IMR-90 (cell line): ENCODE measurements at regions not wholly inside any gene's neighbourhood (a gene's known extent, or its start where the extent isn't known, plus 50 kb on each side); places are given as distances from the start of the nearest gene placed in this dataset.

ENCODE experiments used
- ATAC-seq: fragments of 200-7000 bp; cut with Tn5 transposase; 2 replicates; pipeline ENCODE4 v1.9.1; 2020; ENCODE audit warnings: low read depth, mild to moderate bottlenecking, moderate library complexity
- BruUV-seq: library from RNA; stranded (reverse); fragments of 400-500 nt; replicated peaks from 2 replicates; lab custom pipeline; 2021; lab: Mats Ljungman, UMichigan
- CTCF ChIA-PET: fragments of 300-600 bp; formaldehyde crosslinking; extraction: SDS; loops from one replicate; lab custom pipeline; 2021; ENCODE audit warnings: antibody characterized with exemption; lab: Yijun Ruan, JAX
- POLR2A ChIA-PET: fragments of 300-600 bp; sonication (Branson Sonifier 250); formaldehyde crosslinking; loops from one replicate; lab custom pipeline; 2022; ENCODE audit warnings: antibody characterized with exemption; ENCODE audit not compliant: unreplicated experiment; lab: Charles Lee
- DNase-seq: peaks from one replicate; pipeline ENCODE4 v3.0.0; 2013
- H2AFZ ChIP-seq: replicated peaks from 2 replicates; pipeline ENCODE3; 2013; ENCODE audit warnings: low read length, mild to moderate bottlenecking; ENCODE audit not compliant: poor library complexity
- H2AK5ac ChIP-seq: 2 replicates; pipeline ENCODE4 v1.6.1; 2013; ENCODE audit warnings: low read depth, low read length, inconsistent platforms
- H2AK9ac ChIP-seq: replicated peaks from 2 replicates; pipeline ENCODE3; 2013; ENCODE audit warnings: mild to moderate bottlenecking, low read depth, low read length, moderate library complexity; ENCODE audit not compliant: poor library complexity
- H2BK120ac ChIP-seq: 2 replicates; pipeline ENCODE4 v1.6.1; 2013; ENCODE audit warnings: low read depth, low read length, inconsistent platforms
- H2BK15ac ChIP-seq: 3 replicates; pipeline ENCODE4 v1.6.1; 2013; ENCODE audit warnings: low read depth, low read length, inconsistent platforms
- H2BK20ac ChIP-seq: 2 replicates; pipeline ENCODE4 v1.6.1; 2013; ENCODE audit warnings: low read depth, mild to moderate bottlenecking, inconsistent platforms, low read length, moderate library complexity
- H2BK5ac ChIP-seq: 2 replicates; pipeline ENCODE4 v1.6.1; 2013; ENCODE audit warnings: mild to moderate bottlenecking, low read depth, low read length, inconsistent platforms; ENCODE audit not compliant: poor library complexity, severe bottlenecking
- H3K14ac ChIP-seq: replicated peaks from 2 replicates; pipeline ENCODE4 v1.6.1; 2013; ENCODE audit warnings: low read depth, low read length, inconsistent platforms
- H3K18ac ChIP-seq: 2 replicates; pipeline ENCODE4 v1.6.1; 2013; ENCODE audit warnings: low read depth, low read length, control low read depth
- H3K23ac ChIP-seq: 2 replicates; pipeline ENCODE4 v1.6.1; 2013; ENCODE audit warnings: low read depth, low read length, inconsistent platforms
- H3K27ac ChIP-seq: 2 replicates; pipeline ENCODE4 v1.5.1; 2013; ENCODE audit warnings: mild to moderate bottlenecking, control low read depth, low read length; ENCODE audit not compliant: insufficient read depth
- H3K27me3 ChIP-seq: 2 replicates; pipeline ENCODE4 v1.6.1; 2013; ENCODE audit warnings: low read length; ENCODE audit not compliant: control insufficient read depth, insufficient read depth
- H3K36me3 ChIP-seq: 2 replicates; pipeline ENCODE4 v1.6.1; 2013; ENCODE audit warnings: low read length, mixed read lengths; ENCODE audit not compliant: control insufficient read depth, insufficient read depth
- H3K4ac ChIP-seq: 2 replicates; pipeline ENCODE4 v1.6.1; 2013; ENCODE audit warnings: low read depth, low read length, inconsistent platforms
- H3K4me1 ChIP-seq: 2 replicates; pipeline ENCODE4 v1.6.1; 2013; ENCODE audit warnings: low read length, mixed read lengths; ENCODE audit not compliant: control insufficient read depth, insufficient read depth
- H3K4me2 ChIP-seq: 2 replicates; pipeline ENCODE4 v1.6.1; 2013; ENCODE audit warnings: low read depth, mild to moderate bottlenecking, control low read depth, low read length, moderate library complexity
- H3K4me3 ChIP-seq: 2 replicates; pipeline ENCODE4 v1.5.1; 2013; ENCODE audit warnings: low read depth, mild to moderate bottlenecking, control low read depth, low read length, moderate library complexity; ENCODE audit not compliant: insufficient read depth
- H3K56ac ChIP-seq: 2 replicates; pipeline ENCODE4 v1.6.1; 2013; ENCODE audit warnings: low read length, inconsistent platforms; ENCODE audit not compliant: insufficient read depth; ENCODE audit errors: extremely low read depth
- H3K79me1 ChIP-seq, 2 experiments: 2 replicates each; pipeline ENCODE4 v1.6.1; 2013; ENCODE audit warnings: low read length in 2 of 2, inconsistent platforms in 1 of 2, low read depth in 1 of 2
- H3K9ac ChIP-seq: 2 replicates; pipeline ENCODE4 v1.6.1; 2013; ENCODE audit warnings: low read depth, low read length, control low read depth
- H3K9me1 ChIP-seq: 2 replicates; pipeline ENCODE4 v1.6.1; 2013; ENCODE audit warnings: low read length, inconsistent platforms; ENCODE audit not compliant: insufficient read depth
- H3K9me3 ChIP-seq: 2 replicates; pipeline ENCODE4 v1.6.1; 2013; ENCODE audit warnings: low read length; ENCODE audit not compliant: control insufficient read depth, insufficient read depth
- H4K20me1 ChIP-seq: 2 replicates; pipeline ENCODE4 v1.6.1; 2013; ENCODE audit warnings: low read length, inconsistent platforms; ENCODE audit not compliant: insufficient read depth
- H4K5ac ChIP-seq: 2 replicates; pipeline ENCODE4 v1.6.1; 2013; ENCODE audit warnings: mild to moderate bottlenecking, low read depth, low read length, control low read depth
- H4K8ac ChIP-seq, 2 experiments: 2 replicates each; pipeline ENCODE4 v1.6.1; 2013; ENCODE audit warnings: low read depth in 2 of 2, low read length in 2 of 2, control low read depth in 1 of 2, inconsistent platforms in 1 of 2
- H4K91ac ChIP-seq: 2 replicates; pipeline ENCODE4 v1.6.1; 2013; ENCODE audit warnings: low read depth, low read length, inconsistent platforms; ENCODE audit not compliant: insufficient read depth
- CEBPB ChIP-seq: IDR thresholded peaks from 2 replicates; pipeline ENCODE4 v1.6.1; 2012; ENCODE audit warnings: low read depth, low read length, improper control_type of control experiment
- CHD1 ChIP-seq: IDR thresholded peaks from 2 replicates; pipeline ENCODE4 v1.6.1; 2012; ENCODE audit warnings: low read depth, low read length, improper control_type of control experiment
- FOS ChIP-seq: fragments of 150-350 bp; IDR thresholded peaks from 2 replicates; pipeline ENCODE4 v1.6.1; 2016; ENCODE audit warnings: low read depth, low read length
- MAFK ChIP-seq: IDR thresholded peaks from 2 replicates; pipeline ENCODE4 v1.6.1; 2012; ENCODE audit warnings: low read depth, low read length, improper control_type of control experiment
- MAZ ChIP-seq: IDR thresholded peaks from 2 replicates; pipeline ENCODE4 v1.6.1; 2012; ENCODE audit warnings: low read depth, mild to moderate bottlenecking, low read length, improper control_type of control experiment, moderate library complexity, borderline replicate concordance
- MXI1 ChIP-seq: IDR thresholded peaks from 2 replicates; pipeline ENCODE4 v1.6.1; 2012; ENCODE audit warnings: low read depth, mild to moderate bottlenecking, low read length, moderate library complexity, borderline replicate concordance
- NFE2L2 ChIP-seq: fragments of 150-350 bp; IDR thresholded peaks from 2 replicates; pipeline ENCODE4 v1.6.1; 2016; ENCODE audit warnings: low read depth, mild to moderate bottlenecking, low read length
- POLR2A ChIP-seq: IDR thresholded peaks from 2 replicates; pipeline ENCODE4 v1.6.1; 2012; ENCODE audit warnings: mild to moderate bottlenecking, low read depth, low read length
- RAD21 ChIP-seq: IDR thresholded peaks from 2 replicates; pipeline ENCODE4 v1.6.1; 2012; ENCODE audit warnings: low read length, improper control_type of control experiment
- RCOR1 ChIP-seq: IDR thresholded peaks from 2 replicates; pipeline ENCODE4 v1.6.1; 2012; ENCODE audit warnings: mild to moderate bottlenecking, low read length, improper control_type of control experiment; ENCODE audit not compliant: insufficient replicate concordance
- RFX5 ChIP-seq: IDR thresholded peaks from 2 replicates; pipeline ENCODE4 v1.8.0; 2012; ENCODE audit warnings: low read depth, mild to moderate bottlenecking, low read length, moderate library complexity
- SMC3 ChIP-seq: fragments of 150-350 bp; IDR thresholded peaks from 2 replicates; pipeline ENCODE4 v1.6.1; 2016; ENCODE audit warnings: low read depth, mild to moderate bottlenecking, antibody characterized with exemption, low read length, moderate library complexity
- WGBS, 2 experiments: methylation state at CpG; one replicate each; pipeline versions ENCODE4 v1.1.5 to v1.1.7; 2013; ENCODE audit warnings: missing lambda C conversion rate in 2 of 2; ENCODE audit not compliant: insufficient read length in 1 of 2; ENCODE audit errors: extremely low coverage in 2 of 2; 5-methylcytosine and 5-hydroxymethylcytosine counted together
- dilution Hi-C: fragments of 300-500 bp; cut with HindIII; formaldehyde crosslinking; loops from one replicate; pipeline ENCODE4 v1.14.3; 2018; ENCODE audit warnings: low sequenced_read_pairs; ENCODE audit not compliant: unreplicated experiment
- in situ Hi-C: fragments of 300-500 bp; cut with MboI; formaldehyde crosslinking; loops from 3 replicates; pipeline ENCODE4 v1.14.3; 2019; ENCODE audit warnings: low sequenced_read_pairs, inconsistent platforms, mixed read lengths
- intact Hi-C: fragments of 100-400 bp; cut with micrococcal nuclease; formaldehyde crosslinking; loops from 2 replicates; pipeline ENCODE4 v1.10.0; 2022
- TF ChIP-seq, protein P1 (sequence below): fragments of 150-350 bp; IDR thresholded peaks from 2 replicates; pipeline ENCODE4 v1.6.1; 2016; ENCODE audit warnings: low read depth, mild to moderate bottlenecking, low read length, moderate library complexity, borderline replicate concordance
- TF ChIP-seq, protein P2 (sequence below): conservative IDR thresholded peaks from 2 replicates; pipeline ENCODE4 v1.5.1; 2012; ENCODE audit warnings: mild to moderate bottlenecking, low read depth, low read length, improper control_type of control experiment
- TF ChIP-seq, protein P3 (sequence below): fragments of 150-350 bp; IDR thresholded peaks from 2 replicates; pipeline ENCODE4 v1.6.1; 2017; ENCODE audit warnings: mild to moderate bottlenecking, antibody characterized with exemption, low read length, low read depth

DNA sequence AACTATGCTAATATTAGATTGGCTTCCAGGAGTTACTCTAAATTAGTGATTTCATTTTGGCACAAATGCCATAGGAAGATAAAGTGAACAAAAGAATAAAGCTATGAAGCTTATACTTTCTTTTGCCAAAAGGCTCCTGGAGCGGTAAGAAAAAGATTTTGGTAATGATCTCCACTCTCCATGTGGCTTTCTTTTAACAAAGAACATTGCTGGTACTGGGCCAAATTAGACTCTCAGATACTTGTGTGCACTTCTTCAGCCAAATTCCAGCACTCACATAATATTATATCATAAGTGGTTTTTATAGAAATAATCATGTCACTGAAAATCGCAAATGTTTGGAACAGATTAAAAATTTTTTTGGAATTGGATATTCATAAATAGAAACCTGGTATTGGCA, 142.4 kb upstream of the FGF13 start:
- in situ Hi-C loops, result no loop called here
- Histone ChIP-seq H2BK5ac (no peak overlapping the region), H2BK15ac (no peak overlapping the region), H3K79me1 (no peaks in the 10 kb centered on the region), H3K9me1 (no peaks in the 10 kb centered on the region), H3K23ac (no peak overlapping the region), H3K4me3 (no peak overlapping the region), H2AFZ (no peak overlapping the region), H4K8ac (no peak overlapping the region), H3K4ac (no peak overlapping the region), H2AK9ac (no peak overlapping the region), H4K5ac (no peak overlapping the region), H2BK20ac (no peak overlapping the region), H3K27me3 (no peaks in the 10 kb centered on the region), H3K36me3 (no peaks in the 10 kb centered on the region), H2BK120ac (no peak overlapping the region), H3K18ac (no peak overlapping the region), H3K9ac (no peak overlapping the region), H3K14ac (no peak overlapping the region), H3K4me2 (no peak overlapping the region), H4K91ac (no peak overlapping the region), H3K27ac (no peak overlapping the region), H3K9me3 (no peaks in the 10 kb centered on the region), H3K4me1 (no peaks in the 10 kb centered on the region), H4K20me1 (no peaks in the 10 kb centered on the region), H3K56ac (no peak overlapping the region), H2AK5ac (no peak overlapping the region)
- CTCF ChIA-PET, result no interaction called here
- no TSS peak for BruUV-seq
- intact Hi-C loops, result no loop called here
- dilution Hi-C loops, result no loop called here
- ATAC-seq, result no peak
- DNase-seq, result no peak
- TF ChIP-seq MAZ, result no peak
- TF ChIP-seq, protein P1, sequence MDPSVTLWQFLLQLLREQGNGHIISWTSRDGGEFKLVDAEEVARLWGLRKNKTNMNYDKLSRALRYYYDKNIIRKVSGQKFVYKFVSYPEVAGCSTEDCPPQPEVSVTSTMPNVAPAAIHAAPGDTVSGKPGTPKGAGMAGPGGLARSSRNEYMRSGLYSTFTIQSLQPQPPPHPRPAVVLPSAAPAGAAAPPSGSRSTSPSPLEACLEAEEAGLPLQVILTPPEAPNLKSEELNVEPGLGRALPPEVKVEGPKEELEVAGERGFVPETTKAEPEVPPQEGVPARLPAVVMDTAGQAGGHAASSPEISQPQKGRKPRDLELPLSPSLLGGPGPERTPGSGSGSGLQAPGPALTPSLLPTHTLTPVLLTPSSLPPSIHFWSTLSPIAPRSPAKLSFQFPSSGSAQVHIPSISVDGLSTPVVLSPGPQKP, result no peak
- TF ChIP-seq FOS, result no peak
- TF ChIP-seq SMC3, result no peak
- no peak for TF ChIP-seq POLR2A
- TF ChIP-seq, protein P2, sequence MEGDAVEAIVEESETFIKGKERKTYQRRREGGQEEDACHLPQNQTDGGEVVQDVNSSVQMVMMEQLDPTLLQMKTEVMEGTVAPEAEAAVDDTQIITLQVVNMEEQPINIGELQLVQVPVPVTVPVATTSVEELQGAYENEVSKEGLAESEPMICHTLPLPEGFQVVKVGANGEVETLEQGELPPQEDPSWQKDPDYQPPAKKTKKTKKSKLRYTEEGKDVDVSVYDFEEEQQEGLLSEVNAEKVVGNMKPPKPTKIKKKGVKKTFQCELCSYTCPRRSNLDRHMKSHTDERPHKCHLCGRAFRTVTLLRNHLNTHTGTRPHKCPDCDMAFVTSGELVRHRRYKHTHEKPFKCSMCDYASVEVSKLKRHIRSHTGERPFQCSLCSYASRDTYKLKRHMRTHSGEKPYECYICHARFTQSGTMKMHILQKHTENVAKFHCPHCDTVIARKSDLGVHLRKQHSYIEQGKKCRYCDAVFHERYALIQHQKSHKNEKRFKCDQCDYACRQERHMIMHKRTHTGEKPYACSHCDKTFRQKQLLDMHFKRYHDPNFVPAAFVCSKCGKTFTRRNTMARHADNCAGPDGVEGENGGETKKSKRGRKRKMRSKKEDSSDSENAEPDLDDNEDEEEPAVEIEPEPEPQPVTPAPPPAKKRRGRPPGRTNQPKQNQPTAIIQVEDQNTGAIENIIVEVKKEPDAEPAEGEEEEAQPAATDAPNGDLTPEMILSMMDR, result no peak
- no peak for TF ChIP-seq NFE2L2
- TF ChIP-seq MXI1, result no peak
- no peak for TF ChIP-seq RCOR1
- TF ChIP-seq CEBPB, result no peak
- TF ChIP-seq RFX5, result no peak
- TF ChIP-seq CHD1, result no peak
- TF ChIP-seq, protein P3, sequence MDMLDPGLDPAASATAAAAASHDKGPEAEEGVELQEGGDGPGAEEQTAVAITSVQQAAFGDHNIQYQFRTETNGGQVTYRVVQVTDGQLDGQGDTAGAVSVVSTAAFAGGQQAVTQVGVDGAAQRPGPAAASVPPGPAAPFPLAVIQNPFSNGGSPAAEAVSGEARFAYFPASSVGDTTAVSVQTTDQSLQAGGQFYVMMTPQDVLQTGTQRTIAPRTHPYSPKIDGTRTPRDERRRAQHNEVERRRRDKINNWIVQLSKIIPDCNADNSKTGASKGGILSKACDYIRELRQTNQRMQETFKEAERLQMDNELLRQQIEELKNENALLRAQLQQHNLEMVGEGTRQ, result no peak
- TF ChIP-seq MAFK, result no peak
- TF ChIP-seq RAD21, result no peak
- no CpG with 5 or more reads among the region's 2 CpGs for WGBS, 2 experiments
- POLR2A ChIA-PET, result no interaction called here
